K562 (cell line): ENCODE measurements at regions not wholly inside any gene's neighbourhood (a gene's known extent, or its start where the extent isn't known, plus 50 kb on each side); places are given as distances from the start of the nearest gene placed in this dataset.

ENCODE experiments used
- ATAC-seq: fragments of 200-7000 bp; cut with Tn5 transposase; 3 replicates; pipeline ENCODE4 v1.9.1; 2020; ENCODE audit warnings: moderate library complexity
- BruUV-seq: library from RNA; stranded (reverse); fragments of 400-500 nt; replicated peaks from 2 replicates; lab custom pipeline; 2021; lab: Mats Ljungman, UMichigan
- CTCF ChIA-PET: fragments of 300-600 bp; formaldehyde crosslinking; extraction: SDS; loops from one replicate; lab custom pipeline; 2021; ENCODE audit warnings: low intra/inter-chr PET ratio; lab: Yijun Ruan, JAX
- POLR2A ChIA-PET: fragments of 300-600, 350-650 bp; sonication (Branson Sonifier 250); formaldehyde crosslinking; extraction: SDS; loops from one replicate; lab custom pipeline; 2021; ENCODE audit warnings: antibody characterized with exemption, inconsistent platforms; lab: Yijun Ruan, JAX
- DNase-seq, 4 experiments: peaks; one replicate each; pipeline versions ENCODE4 v3.0.0 to v3.0.0-alpha.2; 2011 to 2018; ENCODE audit warnings: low spot score in 3 of 4, mixed read lengths in 3 of 4; ENCODE audit errors: extremely low read depth in 1 of 4
- FAIRE-seq: peaks from 2 replicates; lab custom pipeline; 2011; peaks lifted over from hg19 to GRCh38; lab: Jason Lieb, UNC
- H2AFZ ChIP-seq: 2 replicates; pipeline ENCODE4 v1.6.0; 2011; ENCODE audit warnings: low read depth, low read length, control low read depth, inconsistent platforms
- H3K27ac ChIP-seq: fragments of 200-600 bp; 3 replicates; pipeline ENCODE4 v1.8.0; 2011; ENCODE audit warnings: low read depth, mild to moderate bottlenecking, control low read depth, inconsistent platforms, low read length, moderate library complexity, mixed read lengths; ENCODE audit errors: extremely low read depth
- H3K27me3 ChIP-seq, 2 experiments: fragments of 300-600 bp in 1 of 2; 2 replicates in 1 of 2; 3 replicates in 1 of 2; pipeline versions ENCODE4 v1.6.0 to v1.8.0; 2011; ENCODE audit warnings: inconsistent platforms in 2 of 2, low read length in 2 of 2, mild to moderate bottlenecking in 1 of 2, mixed read lengths in 1 of 2, moderate library complexity in 1 of 2; ENCODE audit not compliant: control insufficient read depth in 2 of 2, insufficient read depth in 2 of 2
- H3K36me3 ChIP-seq: fragments of 300-600 bp; 3 replicates; pipeline ENCODE4 v1.8.0; 2011; ENCODE audit warnings: mild to moderate bottlenecking, low read length, inconsistent platforms; ENCODE audit not compliant: control insufficient read depth, insufficient read depth
- H3K4me1 ChIP-seq, 2 experiments: fragments of 200-600 bp in 1 of 2; replicated peaks in 1 of 2; 2 replicates in 1 of 2; 3 replicates in 1 of 2; pipeline versions ENCODE4 v1.5.1 to v1.8.0; 2011; ENCODE audit warnings: inconsistent platforms in 2 of 2, low read length in 2 of 2, mild to moderate bottlenecking in 1 of 2, mixed read lengths in 1 of 2, moderate library complexity in 1 of 2; ENCODE audit not compliant: control insufficient read depth in 2 of 2, insufficient read depth in 2 of 2
- H3K4me2 ChIP-seq: 2 replicates; pipeline ENCODE4 v1.6.1; 2011; ENCODE audit warnings: low read length, control low read depth, inconsistent platforms, mixed read lengths; ENCODE audit not compliant: insufficient read depth
- H3K4me3 ChIP-seq: fragments of 200-600 bp; sonication (generic), shearing (Covaris generic); 2 replicates; pipeline ENCODE4 v1.5.1; 2016; ENCODE audit warnings: control low read depth, inconsistent platforms
- H3K79me2 ChIP-seq: fragments of 200-600 bp; 3 replicates; pipeline ENCODE4 v1.8.0; 2011; ENCODE audit warnings: low read length, inconsistent platforms; ENCODE audit not compliant: control insufficient read depth, insufficient read depth
- H3K9ac ChIP-seq, 2 experiments: 2 replicates each; pipeline versions ENCODE4 v1.6.0 to v1.6.1; 2011; ENCODE audit warnings: low read depth in 2 of 2, low read length in 2 of 2, control low read depth in 1 of 2, inconsistent platforms in 1 of 2, mild to moderate bottlenecking in 1 of 2, mixed read lengths in 1 of 2; ENCODE audit not compliant: insufficient read depth in 1 of 2
- H3K9me1 ChIP-seq: one replicate; pipeline ENCODE4 v1.6.0; 2011; ENCODE audit warnings: inconsistent platforms, mild to moderate bottlenecking, low read length, moderate library complexity; ENCODE audit not compliant: control insufficient read depth, insufficient read depth
- H3K9me3 ChIP-seq: replicated peaks from 2 replicates; pipeline ENCODE4 v1.5.1; 2011; ENCODE audit warnings: low read depth, low read length, inconsistent platforms; ENCODE audit not compliant: control insufficient read depth, insufficient read depth
- H4K20me1 ChIP-seq: replicated peaks from 2 replicates; pipeline ENCODE4 v1.6.1; 2011; ENCODE audit warnings: low read length, inconsistent platforms, mixed read lengths; ENCODE audit not compliant: control insufficient read depth, insufficient read depth
- ETV6 ChIP-seq, 3 experiments: fragments of 150-350 bp in 1 of 3; sonication (generic) in 1 of 3; formaldehyde crosslinking in 1 of 3; IDR thresholded peaks; 2 replicates each; pipeline versions ENCODE4 v1.6.1 to v1.8.0; 2014 to 2022; ENCODE audit warnings: borderline replicate concordance in 2 of 3, low read depth in 2 of 3, antibody characterized with exemption in 1 of 3, low read length in 1 of 3, mild to moderate bottlenecking in 1 of 3, missing genetic modification reagents in 1 of 3
- HOXB6 ChIP-seq: fragments of 250-450 bp; sonication (Bioruptor Pico); IDR thresholded peaks from 2 replicates; pipeline ENCODE4 v1.5.1; 2022; ENCODE audit warnings: mild to moderate bottlenecking, borderline replicate concordance
- HSF4 ChIP-seq: fragments of 250-450 bp; sonication (Bioruptor Pico); IDR thresholded peaks from 2 replicates; pipeline ENCODE4 v2.1.2; 2022; ENCODE audit warnings: mild to moderate bottlenecking, moderate library complexity, borderline replicate concordance
- L3MBTL2 ChIP-seq: fragments of 450-650 bp; IDR thresholded peaks from 2 replicates; pipeline ENCODE4 v1.6.1; 2016; ENCODE audit warnings: mild to moderate bottlenecking, moderate library complexity
- MAFK ChIP-seq: IDR thresholded peaks from 2 replicates; pipeline ENCODE4 v1.6.1; 2011; ENCODE audit warnings: low read length, improper control_type of control experiment
- NFYB ChIP-seq: IDR thresholded peaks from 2 replicates; pipeline ENCODE4 v1.6.1; 2011; ENCODE audit warnings: mild to moderate bottlenecking, moderate library complexity; ENCODE audit not compliant: insufficient read length; ENCODE audit errors: extremely low read depth
- PML ChIP-seq: IDR thresholded peaks from 2 replicates; pipeline ENCODE4 v1.6.1; 2012; ENCODE audit warnings: low read length, inconsistent platforms
- RAD51 ChIP-seq: fragments of 450-650 bp; IDR thresholded peaks from 2 replicates; pipeline ENCODE4 v1.7.1; 2016; ENCODE audit warnings: low read depth, mild to moderate bottlenecking, borderline replicate concordance
- RBM25 ChIP-seq: fragments of 200-400 bp; formaldehyde crosslinking; IDR thresholded peaks from 2 replicates; pipeline ENCODE4 v1.6.1; 2018; ENCODE audit warnings: low read length, low read depth, moderate library complexity; ENCODE audit not compliant: severe bottlenecking
- SIX5 ChIP-seq, 2 experiments: IDR thresholded peaks; 2 replicates each; pipeline ENCODE4 v1.6.1; 2011; ENCODE audit warnings: low read length in 2 of 2, borderline replicate concordance in 1 of 2, low read depth in 1 of 2, mild to moderate bottlenecking in 1 of 2, moderate library complexity in 1 of 2; ENCODE audit not compliant: insufficient read depth in 1 of 2
- SMARCB1 ChIP-seq: IDR thresholded peaks from 2 replicates; pipeline ENCODE4 v1.6.1; 2011; ENCODE audit warnings: improper control_type of control experiment, low read depth; ENCODE audit not compliant: insufficient read length
- TAF7 ChIP-seq: fragments of 450-650 bp; IDR thresholded peaks from 2 replicates; pipeline ENCODE4 v1.6.1; 2016; ENCODE audit warnings: missing genetic modification characterization, missing compliant biosample characterization
- USF1 ChIP-seq: sonication (generic); formaldehyde crosslinking; IDR thresholded peaks from 2 replicates; pipeline ENCODE4 v1.9.0; 2022; ENCODE audit warnings: mild to moderate bottlenecking, missing genetic modification reagents
- USF2 ChIP-seq: sonication (generic); formaldehyde crosslinking; IDR thresholded peaks from 2 replicates; pipeline ENCODE4 v1.5.0; 2020; ENCODE audit warnings: missing genetic modification reagents
- ZNF586 ChIP-seq: fragments of 450-650 bp; formaldehyde crosslinking; conservative IDR thresholded peaks from 2 replicates; pipeline ENCODE4 v1.4.0; 2020; ENCODE audit warnings: mild to moderate bottlenecking, moderate library complexity
- WGBS: fragments of 100-300 bp; shearing (Covaris generic); methylation state at CpG from one replicate; pipeline ENCODE4 v1.1.6; 2016; ENCODE audit warnings: low coverage, mixed read lengths; ENCODE audit not compliant: insufficient coverage; ENCODE audit errors: missing lambda C conversion rate; 5-methylcytosine and 5-hydroxymethylcytosine counted together
- in situ Hi-C: fragments of 300-500 bp; cut with MboI; formaldehyde crosslinking; loops from 4 replicates; pipeline ENCODE4 v1.15.0; 2018; ENCODE audit warnings: inconsistent platforms, mixed read lengths
- intact Hi-C: fragments of 100-400 bp; cut with micrococcal nuclease; formaldehyde crosslinking; loops from 2 replicates; pipeline ENCODE4 v1.14.2; 2022
- TF ChIP-seq, protein P1 (sequence below): fragments of 250-450 bp; sonication (Bioruptor Pico); IDR thresholded peaks from 2 replicates; pipeline ENCODE4 v1.9.0; 2021; ENCODE audit warnings: mild to moderate bottlenecking

GRCh38 chr6:90401933-90402830, 105.5 kb upstream of the BACH2 start:
- in situ Hi-C loops (loop anchor here (5.0 kb wide), 1 partner anchor 75 kb away; no protein-coding TSS in a partner anchor), intact Hi-C loops (loop anchor here (2.0 kb wide), 1 partner anchor 77 kb away; no protein-coding TSS in a partner anchor)
- Histone ChIP-seq H3K27ac (no peak overlapping the region), H2AFZ (peak overlapping the region; percentile 17; the same call in 1 of the 2 replicates), H3K4me2 (no peak overlapping the region), H3K36me3 (no peaks in the 10 kb centered on the region), H3K79me2 (no peaks in the 10 kb centered on the region), H3K27me3 (no peaks in the 10 kb centered on the region), H3K4me3 (no peak overlapping the region), H4K20me1 (no peaks in the 10 kb centered on the region), H3K9me3 (no peaks in the 10 kb centered on the region), H3K9ac (peak overlapping the region in 1 of 2 experiments; percentile 28; a peak in 1 of 4 replicates), H3K4me1 (peaks cover 33 to 49% of the 10 kb centered on the region in 2 experiments; a peak in 4 of 5 replicates), H3K9me1 (no peaks in the 10 kb centered on the region)
- DNase-seq: peak in 2 of 4 experiments; percentile 31 to 33
- FAIRE-seq: no peak
- WGBS: 61% methylated on average over 10 of the region's 10 CpGs
- BruUV-seq: no TSS peak
- POLR2A ChIA-PET: no interaction called here
- CTCF ChIA-PET: interaction anchor here (0.5 kb wide), 1 partner anchor 24 kb away, joined by 3 read pairs; no protein-coding TSS in a partner anchor
- no peak for ATAC-seq
- peak; percentile 63; the same call in 1 of the 2 replicates for TF ChIP-seq RAD51
- TF ChIP-seq ETV6 (IDR thresholded peaks at IDR 0.05; ENCODE audit: borderline replicate concordance in 1 of 2, low read depth in 2 of 2, low read length in 1 of 2): no peak
- TF ChIP-seq ETV6 (CRISPR knock-in tag; IDR thresholded peaks at IDR 0.05; ENCODE audit: borderline replicate concordance): no peak
- no peak for TF ChIP-seq SIX5 (IDR thresholded peaks at IDR 0.05; ENCODE audit: borderline replicate concordance in 1 of 2, insufficient read depth in 1 of 2, low read depth in 1 of 2, low read length in 2 of 2)
- no peak for TF ChIP-seq HSF4 (CRISPR knock-in tag)
- TF ChIP-seq PML: no peak
- TF ChIP-seq MAFK: no peak
- no peak for TF ChIP-seq HOXB6 (CRISPR knock-in tag)
- TF ChIP-seq RBM25: peak; percentile 5
- no peak for TF ChIP-seq SMARCB1
- no peak for TF ChIP-seq L3MBTL2
- no peak for TF ChIP-seq TAF7 (tag)
- peak; percentile 93 for TF ChIP-seq USF1 (CRISPR knock-in tag)
- TF ChIP-seq ZNF586 (CRISPR knock-in tag): no peak
- TF ChIP-seq NFYB: peak; percentile 63
- TF ChIP-seq, protein P1, sequence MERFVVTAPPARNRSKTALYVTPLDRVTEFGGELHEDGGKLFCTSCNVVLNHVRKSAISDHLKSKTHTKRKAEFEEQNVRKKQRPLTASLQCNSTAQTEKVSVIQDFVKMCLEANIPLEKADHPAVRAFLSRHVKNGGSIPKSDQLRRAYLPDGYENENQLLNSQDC (CRISPR knock-in tag): no peak
- peak; percentile 85 for TF ChIP-seq USF2 (CRISPR knock-in tag)
